Epithelial cell of prostate (primary cell): ENCODE measurements at regions not wholly inside any gene's neighbourhood (a gene's known extent, or its start where the extent isn't known, plus 50 kb on each side); places are given as distances from the start of the nearest gene placed in this dataset.
"Not testable (repeated sequence)": the region's sequence is repeated elsewhere in the genome, so short reads cannot be mapped to it uniquely, and the experiment has no call there.

ENCODE experiments used
- DNase-seq: peaks from one replicate; pipeline ENCODE4 v3.0.0-alpha.2; 2011; ENCODE audit warnings: low read depth, low spot score
- H3K27ac ChIP-seq: fragments of 450-650 bp; 2 replicates; pipeline ENCODE4 v1.5.1; 2017; ENCODE audit warnings: mild to moderate bottlenecking

DNA sequence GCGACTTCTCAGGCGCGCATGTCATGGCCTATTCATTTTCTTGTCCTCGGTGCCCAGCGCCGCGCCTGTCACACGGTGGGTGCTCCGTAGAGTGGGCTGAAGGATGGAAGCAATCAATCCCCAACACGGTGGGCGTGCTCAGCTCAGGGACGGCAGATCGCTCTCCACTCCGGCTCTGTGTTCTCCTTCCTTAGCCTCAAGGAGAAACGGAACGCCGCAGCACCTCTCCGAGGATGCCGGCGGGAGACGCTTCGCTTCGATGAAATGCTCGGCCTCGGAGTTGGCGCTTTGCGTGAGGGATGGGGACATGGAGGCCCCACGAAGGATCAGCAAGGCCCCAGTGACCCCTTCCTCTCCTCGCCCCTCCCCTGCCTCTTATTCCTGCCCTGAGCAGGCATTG lies 199.5 kb downstream of the C9orf50 start:
- H3K27ac ChIP-seq = no peak overlapping the region
- DNase-seq = no peak

DNA sequence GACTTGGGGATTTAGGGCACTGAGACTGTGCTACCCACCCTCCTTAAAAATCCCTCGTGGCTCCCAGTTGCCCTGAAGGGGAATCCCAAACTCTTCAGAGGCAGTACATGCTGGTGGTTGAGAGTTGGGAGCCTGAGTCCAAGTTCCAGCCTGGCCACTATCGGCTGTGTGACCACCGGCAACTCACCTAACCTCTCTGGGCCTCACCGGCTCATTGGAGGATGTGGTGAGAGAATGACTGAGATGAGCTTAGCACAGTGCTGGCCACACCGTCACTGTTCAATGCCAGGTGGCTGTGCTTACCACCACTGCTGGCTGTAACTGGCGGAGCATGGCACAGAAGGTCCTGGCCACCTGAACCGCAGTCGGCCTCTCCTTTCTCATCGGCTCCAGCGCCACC lies 200.2 kb downstream of the C9orf50 start:
- no peak overlapping the region for H3K27ac ChIP-seq
- DNase-seq = no peak

DNA sequence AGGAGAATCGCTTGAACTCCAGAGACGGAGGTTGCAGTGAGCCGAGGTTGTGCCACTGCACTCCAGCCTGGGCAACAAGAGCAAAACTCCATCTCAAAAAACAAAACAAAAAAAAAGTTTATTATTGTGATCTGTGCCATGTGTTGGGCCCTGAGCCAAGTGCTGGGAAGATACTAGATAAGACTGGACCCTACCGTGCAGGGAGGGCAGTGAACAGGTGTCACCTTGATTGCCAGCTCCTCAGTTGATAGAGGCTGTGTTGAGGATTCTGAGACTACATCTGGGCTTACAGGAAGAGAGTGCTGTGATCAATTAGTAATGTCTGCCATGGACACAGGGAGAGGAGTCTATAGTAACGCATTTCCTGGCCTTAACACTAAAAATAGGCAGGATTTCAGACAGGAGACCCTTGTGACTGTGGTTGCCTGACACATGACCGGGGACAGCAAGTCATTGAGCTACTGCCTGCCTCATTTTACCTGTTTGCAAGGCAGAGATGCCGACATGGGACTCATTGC lies 201.5 kb downstream of the C9orf50 start:
- DNase-seq = no peak
- H3K27ac ChIP-seq = no peak overlapping the region

DNA sequence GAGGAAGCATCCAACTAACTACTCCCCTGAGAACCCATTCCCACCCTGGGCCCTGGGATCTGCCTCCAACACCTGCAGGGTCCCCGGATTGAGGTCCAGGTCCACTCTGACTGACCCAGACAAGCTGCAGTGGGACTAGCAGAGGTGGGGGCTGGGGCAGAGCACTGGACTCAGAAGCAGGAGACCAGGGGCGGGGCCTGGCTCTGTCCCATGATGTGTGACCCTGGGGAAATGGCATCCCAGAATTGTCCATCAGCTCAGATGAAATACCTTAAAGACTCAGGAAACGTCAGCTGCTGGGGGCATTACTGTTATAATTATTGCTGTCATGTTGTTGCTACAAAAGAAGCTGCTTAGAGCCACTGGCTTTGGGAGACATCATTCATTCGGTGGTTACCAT lies 202.4 kb downstream of the C9orf50 start:
- no peak overlapping the region for H3K27ac ChIP-seq
- DNase-seq = no peak

DNA sequence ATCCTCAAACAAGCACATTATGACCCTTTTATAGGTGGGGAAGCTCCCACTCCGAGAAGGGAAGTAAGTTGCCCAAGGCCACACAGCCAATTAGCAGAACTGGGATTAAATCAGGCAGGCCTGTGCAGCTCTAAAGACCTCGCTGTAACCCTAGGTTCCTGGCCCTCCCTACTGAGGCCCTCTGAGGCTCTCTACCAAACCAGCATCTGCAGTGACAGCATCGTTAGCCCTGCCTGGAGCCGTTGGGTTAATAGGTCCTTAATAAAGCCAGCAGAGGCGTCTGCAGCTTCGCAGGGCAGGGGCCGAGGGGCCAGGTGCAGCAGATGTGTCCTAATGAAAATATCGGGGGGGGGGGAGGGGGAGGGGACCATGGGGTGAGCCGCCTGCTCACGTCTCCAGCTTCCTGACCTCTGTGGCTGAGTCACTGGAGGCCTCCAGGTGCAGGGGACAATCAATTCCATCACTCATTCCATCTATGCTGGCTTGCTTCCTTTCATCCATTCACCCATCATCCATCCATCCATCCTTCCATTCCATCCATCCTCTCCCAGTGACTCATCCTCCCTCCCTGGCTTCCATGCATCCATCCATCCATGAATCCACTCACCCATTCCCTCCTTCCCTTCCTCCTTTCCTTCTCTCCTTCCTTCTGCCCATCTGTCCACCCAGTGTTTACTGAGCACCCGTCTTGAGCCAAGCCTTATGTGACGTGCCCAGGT lies 203.9 kb downstream of the C9orf50 start:
- DNase-seq = no peak
- no peak overlapping the region for H3K27ac ChIP-seq

DNA sequence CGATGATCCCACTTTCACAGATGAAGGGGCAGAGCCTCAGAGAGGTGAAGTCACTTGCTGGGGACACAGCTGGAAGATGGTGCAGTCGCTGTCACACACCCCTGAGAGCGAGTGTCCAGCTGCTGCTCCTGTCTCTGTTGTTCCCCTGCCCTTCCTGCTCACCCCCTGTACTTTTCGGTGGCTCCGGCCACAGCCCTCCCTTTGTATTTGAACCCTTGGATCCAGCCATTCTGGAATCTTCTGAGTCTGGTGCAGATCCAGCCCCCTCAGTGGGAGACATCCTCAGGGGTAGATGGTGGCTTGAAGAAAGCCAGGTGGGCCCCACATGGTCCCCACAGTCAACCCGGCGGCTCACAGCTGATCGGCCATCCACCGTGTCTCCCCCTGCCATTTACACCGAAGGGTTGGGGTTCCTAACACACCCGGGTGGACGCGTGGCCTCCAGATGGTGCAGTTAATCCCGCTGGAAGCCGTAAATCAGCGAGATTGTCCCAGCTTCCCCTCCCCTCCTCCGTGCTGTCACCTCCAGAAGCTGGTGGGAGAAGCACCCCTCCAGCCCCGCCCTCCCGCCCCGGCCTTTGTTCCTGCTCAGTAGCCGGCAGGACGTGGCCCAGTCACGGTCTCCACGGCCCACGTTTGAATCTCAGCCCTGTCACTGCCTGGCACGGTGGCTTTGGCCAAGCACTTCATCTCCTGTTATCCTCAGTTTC lies 204.8 kb downstream of the C9orf50 start:
- H3K27ac ChIP-seq = no peak overlapping the region
- DNase-seq = no peak

DNA sequence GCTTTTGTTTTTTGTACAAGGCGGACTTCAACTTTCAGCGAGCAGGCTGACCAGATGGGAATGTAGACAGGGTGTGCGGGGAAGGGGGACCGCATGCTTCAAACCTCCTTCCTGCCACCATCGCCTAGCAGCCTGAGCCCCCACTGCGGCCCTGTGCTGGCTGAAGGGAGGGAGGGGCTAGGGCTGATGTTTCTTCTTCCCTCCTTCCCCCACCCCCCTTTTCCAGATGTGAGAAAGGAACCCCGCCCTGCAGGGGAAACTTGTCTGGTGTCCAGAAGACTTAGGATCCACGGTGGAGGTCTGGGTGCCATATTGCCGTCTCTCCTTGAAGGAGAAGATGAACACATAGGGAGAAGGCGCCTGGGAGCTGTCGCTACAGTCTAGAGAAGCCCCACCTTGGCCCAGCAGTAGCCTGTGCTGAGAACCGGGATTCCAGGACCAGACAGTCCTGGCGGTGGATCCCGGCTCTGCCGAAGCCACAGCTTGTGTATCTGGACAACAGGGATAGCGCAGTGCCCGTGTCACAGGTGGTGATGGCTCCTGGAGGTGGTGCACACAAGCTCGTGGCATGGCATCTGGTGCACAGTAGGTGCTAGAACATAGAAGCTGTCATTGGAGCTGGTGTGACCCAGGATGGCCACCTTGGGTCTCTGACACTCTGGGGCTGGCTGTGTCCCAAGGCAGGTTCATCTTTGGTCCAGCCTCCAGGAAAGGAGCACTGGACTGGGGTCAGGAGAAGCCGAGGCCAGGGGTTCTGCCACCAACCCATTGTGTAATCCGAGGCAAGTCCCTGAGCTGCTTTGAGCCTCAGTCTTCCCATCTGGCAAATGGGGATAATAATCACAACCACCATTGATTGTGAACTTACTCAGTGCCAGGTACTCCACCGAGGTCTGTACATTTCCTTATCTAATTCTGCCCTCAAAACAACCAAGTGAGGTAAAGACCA lies 205.6 kb downstream of the C9orf50 start:
- no peak for DNase-seq
- H3K27ac ChIP-seq = no peak overlapping the region

DNA sequence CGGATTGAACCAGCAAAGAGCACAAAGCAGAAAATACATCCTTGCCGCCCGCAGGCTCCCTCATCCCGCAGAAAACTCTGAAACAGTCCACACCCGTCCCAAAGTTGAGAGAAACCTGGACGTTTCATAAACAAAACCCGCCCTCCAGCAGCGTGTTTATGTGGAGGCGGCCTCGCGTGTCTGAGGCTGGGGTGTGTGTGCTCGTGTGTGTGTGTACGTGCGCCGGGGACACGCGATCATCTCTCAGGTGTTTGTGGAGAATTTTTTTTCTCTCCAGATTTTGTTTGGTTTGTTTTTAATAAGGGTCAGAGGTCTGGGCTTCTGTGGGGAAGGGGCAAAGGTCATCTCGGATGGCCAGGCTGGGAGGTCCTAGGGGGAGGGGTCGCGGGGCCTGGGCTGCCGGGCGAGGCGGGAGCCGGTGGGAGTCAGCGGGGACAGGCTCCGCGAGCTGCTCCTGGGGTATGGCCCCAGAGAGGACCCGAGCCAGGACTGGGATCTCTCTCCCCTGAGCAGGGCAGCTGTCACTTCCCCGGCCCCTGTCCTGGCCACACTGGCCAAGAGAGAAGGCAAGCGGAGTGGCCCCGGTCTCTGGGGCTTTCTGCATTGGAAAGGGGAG lies 206.4 kb downstream of the C9orf50 start:
- no peak for DNase-seq
- peak overlapping the region; percentile 92 for H3K27ac ChIP-seq

DNA sequence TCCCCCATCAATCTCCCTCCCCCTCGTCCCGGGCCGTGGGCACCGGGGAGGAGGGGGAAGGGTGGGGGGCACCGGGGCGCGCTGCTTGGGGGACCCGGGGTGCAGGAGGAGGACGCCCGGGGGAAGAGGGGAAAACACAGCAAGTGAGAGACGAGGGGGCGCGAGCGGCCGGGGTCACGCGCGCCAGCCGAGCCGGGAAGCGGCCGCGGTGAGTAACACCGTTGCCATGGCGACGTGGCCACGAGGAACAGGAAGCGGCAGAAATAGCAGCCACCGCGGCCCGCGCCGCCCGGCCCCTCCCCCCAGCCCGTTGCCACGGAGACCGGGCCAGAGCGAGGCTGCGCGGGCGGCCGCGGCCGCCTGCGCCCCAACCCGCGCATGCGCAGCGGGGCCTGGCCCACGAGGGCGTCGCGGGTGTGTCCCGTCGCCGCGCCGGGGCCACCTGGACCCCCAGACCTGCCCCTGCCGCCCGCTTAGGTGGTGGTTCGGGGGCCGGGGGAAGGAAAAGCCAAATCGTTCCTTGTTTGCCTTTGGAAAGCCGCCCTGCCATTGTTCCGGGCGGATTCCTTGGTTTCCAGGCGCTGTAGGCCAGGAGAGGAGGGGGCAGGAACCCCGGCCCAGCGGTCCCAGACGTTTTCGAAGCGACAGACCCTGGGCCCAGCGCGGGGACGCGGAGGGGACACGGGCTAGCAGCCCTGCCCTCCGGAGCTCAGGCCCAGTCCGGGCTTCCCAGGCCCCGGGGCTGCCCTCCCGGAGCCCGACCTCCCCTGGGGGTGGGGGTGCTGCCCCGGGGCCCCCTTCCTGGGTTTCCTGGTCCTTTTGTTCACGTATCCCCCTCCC lies 207.1 kb downstream of the C9orf50 start:
- DNase-seq = peak; percentile 64
- H3K27ac ChIP-seq = peak overlapping the region; percentile 92

DNA sequence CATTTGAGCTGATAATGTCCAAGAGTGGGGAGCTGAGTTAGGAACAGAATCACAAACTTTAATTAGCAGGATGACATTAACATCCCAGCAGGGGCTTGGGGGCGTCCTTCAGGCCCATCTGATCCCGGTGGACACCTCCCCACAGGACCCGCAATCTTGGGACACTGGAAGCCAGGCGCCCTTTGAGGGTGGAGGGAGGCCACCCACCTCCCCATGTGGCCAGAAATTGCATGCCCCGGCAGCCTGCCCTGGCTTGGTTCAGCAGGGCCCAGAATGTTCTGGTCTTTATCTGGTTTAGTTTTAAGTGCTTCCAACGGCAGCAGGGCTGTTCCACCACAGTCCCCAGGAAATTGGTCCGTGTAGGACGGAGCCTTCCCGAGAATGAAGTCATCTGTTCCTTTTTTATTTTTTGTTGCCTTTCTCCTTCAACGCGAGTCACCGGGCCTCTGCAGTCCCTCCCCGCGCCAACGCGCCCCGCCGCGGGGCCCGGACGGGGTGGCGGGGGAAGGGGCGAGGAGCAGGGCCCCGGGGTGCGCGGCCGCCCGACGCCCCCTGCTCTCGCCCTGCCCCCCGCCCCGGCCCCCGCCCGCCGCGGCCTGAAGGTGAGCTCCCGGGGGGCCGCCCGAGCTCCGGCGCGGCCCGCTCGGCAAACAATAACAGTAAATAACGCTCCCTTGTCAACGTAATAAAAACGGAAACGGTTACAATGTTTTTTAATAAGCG lies 207.9 kb downstream of the C9orf50 start:
- H3K27ac ChIP-seq = peak overlapping the region; percentile 92
- no peak for DNase-seq

DNA sequence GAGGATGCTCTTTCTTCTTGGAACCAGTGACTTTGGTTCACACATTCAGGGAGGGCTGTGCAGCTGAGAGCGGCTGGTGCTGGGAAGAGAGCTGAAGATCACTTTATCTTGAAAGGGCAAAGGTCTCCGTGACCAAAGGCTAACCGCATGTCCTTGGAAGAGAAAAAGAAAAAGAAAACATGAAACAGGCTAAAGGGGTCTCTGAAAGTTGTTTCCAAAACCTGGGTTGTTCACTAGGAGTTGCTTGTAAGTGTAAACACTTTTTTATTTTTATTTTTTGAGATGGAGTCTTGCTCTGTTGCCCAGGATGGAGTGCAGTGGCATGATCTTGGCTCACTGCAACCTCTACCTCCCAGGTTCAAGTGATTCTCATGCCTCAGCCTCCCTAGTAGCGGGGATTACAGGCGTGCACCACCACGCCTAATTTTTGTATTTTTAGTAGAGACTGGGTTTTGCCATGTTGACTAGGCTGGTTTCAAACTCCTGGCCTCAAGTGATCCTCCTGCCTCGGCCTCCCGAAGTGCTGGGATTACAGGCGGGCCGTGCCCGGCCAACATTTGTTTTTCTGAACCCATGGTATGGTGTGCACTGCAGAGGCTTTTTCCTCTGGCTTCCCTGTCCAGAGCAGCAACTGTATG lies 208.6 kb downstream of the C9orf50 start:
- not testable (repeated sequence) for DNase-seq
- H3K27ac ChIP-seq = peak overlapping the region; percentile 92

DNA sequence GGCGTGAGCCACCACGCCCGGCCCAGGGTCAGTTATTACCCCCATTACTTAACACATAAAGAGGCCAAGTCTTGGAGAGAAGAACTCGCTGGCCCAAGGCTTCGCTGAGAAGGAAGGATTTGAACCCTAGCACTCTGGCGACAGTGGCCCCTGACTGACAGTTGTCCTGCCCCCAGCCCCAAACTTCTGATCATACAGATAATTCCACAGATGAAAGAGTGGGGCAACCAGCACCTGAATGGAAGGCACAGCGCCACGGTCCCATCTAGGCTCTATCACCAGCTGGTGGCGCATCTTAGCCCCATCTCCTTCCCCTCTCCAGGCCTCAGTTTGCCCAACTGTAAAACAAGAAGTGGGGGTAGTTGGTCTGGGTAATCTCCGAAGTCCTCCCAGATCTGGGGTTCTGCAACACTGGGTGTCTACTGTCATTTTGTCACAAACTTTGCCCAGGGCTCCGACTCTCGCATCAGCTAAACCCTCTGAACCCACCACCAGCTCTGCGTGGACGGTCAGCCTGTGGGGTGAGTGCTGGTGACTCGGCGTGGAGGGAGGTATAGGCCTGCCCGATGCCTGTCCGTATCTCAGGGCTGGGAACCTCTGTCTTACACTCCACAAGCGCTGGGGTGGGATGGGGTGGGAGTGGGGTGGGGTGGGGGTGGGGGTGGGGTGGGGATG lies 209.3 kb downstream of the C9orf50 start:
- no peak overlapping the region for H3K27ac ChIP-seq
- no peak for DNase-seq

DNA sequence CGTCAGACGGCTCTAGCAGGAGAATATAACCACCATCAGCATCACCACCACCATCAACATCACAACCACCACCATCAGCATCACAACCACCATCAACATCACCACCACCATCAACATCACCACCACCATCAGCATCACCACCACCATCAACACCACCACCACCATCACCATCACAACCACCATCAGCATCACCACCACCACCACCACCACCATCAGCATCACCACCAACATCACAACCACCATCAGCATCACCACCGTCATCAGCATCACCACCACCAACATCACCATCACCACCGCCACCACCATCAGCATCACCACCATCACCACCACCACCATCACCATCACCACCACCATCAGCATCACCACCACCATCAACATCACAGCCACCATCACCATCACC lies 210.7 kb downstream of the C9orf50 start:
- no peak overlapping the region for H3K27ac ChIP-seq
- DNase-seq = no peak

DNA sequence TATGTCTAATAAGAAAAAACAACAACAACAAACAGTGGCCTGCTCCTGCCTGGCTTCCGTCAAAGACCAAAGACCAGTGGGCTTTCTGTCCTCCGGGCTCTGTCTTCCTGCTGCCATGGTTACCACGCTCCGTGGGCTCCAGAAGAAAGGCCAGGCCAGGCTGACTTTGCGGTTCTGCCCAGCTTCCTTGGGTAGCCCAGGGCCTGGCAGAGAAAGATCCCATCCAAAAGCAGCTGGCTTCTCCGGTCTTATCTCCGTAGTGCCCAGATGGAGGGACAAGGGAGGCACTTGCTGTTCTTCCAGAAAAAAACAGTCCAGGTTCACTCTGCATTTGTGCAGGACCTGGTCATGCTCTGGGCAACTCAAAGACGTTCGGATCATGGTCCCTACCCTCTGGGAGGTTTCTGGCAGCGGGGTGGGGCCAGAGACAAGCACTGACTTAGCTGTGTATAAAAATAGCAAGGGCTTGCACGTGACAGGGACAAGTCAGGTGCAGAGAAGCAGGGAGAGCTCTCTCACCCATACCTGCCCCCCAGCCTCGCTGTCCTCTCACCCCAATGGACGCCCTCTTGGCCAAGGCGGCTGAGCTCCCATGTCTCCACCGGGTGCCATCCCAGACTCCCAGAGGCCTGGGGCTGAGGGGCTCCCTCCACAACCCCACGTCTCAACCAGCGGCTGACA lies 212.2 kb downstream of the C9orf50 start:
- DNase-seq = no peak

DNA sequence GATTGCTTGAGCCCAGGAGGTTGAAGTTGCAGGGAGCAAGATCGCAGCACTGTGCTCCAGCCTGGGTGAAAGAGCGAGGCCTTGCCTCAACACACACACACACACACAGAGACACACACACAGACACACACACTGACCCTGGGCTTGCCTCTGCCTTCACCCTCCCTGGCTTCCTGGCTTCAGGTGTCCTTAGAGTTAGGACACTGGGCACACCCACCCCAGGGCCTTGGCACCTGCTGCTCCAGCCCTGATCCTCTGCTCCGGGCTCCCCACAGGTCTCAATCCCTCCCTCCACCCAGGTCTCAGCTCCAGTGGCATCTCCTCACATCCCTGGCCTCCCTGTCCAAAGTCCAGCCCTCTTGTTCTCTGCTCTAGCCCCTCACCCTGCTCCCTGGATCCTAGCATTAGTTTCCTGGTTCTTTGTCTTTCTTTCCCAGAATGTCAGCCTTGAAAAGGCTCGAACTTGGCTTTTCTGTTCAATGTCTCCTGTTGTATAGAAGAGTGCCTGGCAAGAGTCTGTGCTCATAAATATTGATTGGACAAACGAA lies 212.9 kb downstream of the C9orf50 start:
- DNase-seq = no peak
- H3K27ac ChIP-seq = no peak overlapping the region

More for the DNA sequence above, 212.2 kb downstream of the C9orf50 start:
- H3K27ac ChIP-seq = no peak overlapping the region

DNA sequence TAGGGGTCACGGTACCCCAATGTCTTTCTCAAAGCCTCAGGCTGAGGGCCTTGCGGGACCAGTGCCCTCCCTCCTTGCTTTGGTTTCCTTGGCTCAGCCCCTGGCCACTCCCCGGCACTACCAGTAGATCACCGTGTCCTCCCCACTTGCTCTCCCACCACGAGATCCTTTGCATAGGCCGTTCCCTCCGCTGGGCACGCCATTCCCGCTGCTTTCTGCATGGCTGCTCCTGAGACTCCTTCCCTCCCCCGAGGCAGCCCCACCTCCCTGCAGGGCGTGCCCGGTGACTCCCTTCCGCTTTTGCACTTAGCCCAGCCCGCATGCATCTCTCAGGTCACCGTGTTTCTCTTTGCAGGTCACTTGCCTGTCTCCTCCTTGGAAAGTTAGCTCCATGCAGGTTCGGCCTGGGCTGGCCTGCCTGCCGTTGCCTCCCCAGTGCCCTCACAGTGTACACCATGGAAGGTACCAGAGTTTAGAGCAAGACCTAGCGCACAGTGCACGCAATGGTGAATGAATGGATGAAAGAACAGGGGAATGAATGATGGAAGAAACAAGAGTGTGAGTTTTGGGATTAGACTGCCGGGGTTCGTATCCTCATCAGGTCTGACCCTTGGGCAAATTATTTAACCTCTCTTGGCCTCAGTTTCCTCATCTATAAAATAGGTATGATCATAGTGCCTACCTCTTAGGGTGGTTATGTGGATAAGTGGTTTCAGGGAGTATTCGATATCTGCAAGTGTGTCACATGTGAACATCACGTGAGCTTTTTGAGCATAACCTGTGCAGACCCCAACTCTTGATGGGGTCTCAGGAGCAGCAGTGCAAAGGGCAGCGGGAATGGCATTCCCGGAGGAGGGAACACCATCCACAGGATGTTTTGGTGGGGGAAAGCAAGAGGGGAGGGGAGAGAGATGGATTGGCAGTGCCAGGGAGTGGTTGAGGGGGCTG lies 214.3 kb downstream of the C9orf50 start:
- DNase-seq = no peak
- H3K27ac ChIP-seq = no peak overlapping the region
